ENCODE measurements at regions not wholly inside any gene's neighbourhood (a gene's known extent, or its start where the extent isn't known, plus 50 kb on each side); places are given as distances from the start of the nearest gene placed in this dataset.
"Not testable (repeated sequence)": the region's sequence is repeated elsewhere in the genome, so short reads cannot be mapped to it uniquely, and the experiment has no call there.

DNA sequence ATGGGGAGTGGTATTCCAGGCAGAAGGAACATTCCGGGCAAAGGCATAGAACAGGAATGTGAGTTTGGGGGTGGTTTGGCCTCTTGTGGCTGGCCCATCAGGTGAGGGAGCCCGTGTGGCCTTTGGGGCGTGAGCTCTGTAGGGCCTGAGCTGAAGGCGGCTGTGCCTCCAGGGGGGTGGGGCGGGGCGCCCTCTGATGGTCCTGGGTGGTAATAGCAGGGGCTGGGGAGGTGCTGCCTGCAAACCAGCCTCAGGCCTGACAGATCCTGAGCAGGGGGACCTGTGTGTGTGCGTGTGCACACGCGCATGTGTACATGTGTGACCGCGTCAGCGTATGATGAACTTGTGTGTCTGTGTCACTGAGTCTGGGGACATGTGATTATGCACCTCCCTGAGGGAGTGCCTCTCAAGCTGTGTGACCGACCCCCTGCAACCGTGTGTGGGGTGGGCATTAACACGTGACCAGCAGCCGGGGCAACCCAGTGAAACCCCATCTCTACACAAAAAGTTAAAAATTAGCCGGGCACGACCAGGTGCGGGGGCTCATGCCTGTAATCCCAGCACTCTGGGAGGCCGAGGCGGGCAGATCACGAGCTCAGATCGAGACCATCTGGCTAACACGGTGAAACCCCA, 177.1 kb downstream of the TBC1D2B start:
- not testable (repeated sequence) for H3K9me3 ChIP-seq
- 80% methylated on average over 12 of the region's 24 CpGs for WGBS

DNA sequence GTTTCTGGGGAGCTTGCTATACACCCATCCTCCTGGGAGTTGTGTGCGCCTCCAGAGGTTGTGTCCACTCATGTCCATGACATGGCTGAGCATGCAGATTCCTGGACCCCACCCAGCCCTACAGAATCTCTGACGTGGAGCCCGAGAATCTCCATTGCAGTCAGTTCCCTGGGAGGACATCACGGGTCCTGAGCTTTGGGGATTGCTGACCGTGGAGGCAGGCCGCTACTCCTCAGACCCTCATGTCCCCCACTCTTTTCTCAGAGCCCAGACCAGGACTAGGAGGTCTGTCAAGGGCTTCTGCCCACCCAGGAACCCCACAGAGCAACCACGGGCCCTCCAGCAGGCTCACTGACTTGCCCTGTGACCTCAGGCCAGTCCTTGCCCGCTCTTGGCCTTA, 177.7 kb downstream of the TBC1D2B start:
- H3K4me1 ChIP-seq; H3K27ac ChIP-seq (replicated peaks in 1 of 4); intact Hi-C loops (cut with DNase I); DNase-seq (ENCODE audit: extremely low spot score); H3K36me3 ChIP-seq; H3K4me3 ChIP-seq; H3K27me3 ChIP-seq; H3K9me3 ChIP-seq: not testable (repeated sequence)
- 73% methylated on average over 2 of the region's 8 CpGs for WGBS

More for the DNA sequence above, 177.1 kb downstream of the TBC1D2B start:
- TF ChIP-seq, protein P1, sequence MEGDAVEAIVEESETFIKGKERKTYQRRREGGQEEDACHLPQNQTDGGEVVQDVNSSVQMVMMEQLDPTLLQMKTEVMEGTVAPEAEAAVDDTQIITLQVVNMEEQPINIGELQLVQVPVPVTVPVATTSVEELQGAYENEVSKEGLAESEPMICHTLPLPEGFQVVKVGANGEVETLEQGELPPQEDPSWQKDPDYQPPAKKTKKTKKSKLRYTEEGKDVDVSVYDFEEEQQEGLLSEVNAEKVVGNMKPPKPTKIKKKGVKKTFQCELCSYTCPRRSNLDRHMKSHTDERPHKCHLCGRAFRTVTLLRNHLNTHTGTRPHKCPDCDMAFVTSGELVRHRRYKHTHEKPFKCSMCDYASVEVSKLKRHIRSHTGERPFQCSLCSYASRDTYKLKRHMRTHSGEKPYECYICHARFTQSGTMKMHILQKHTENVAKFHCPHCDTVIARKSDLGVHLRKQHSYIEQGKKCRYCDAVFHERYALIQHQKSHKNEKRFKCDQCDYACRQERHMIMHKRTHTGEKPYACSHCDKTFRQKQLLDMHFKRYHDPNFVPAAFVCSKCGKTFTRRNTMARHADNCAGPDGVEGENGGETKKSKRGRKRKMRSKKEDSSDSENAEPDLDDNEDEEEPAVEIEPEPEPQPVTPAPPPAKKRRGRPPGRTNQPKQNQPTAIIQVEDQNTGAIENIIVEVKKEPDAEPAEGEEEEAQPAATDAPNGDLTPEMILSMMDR (IDR thresholded peaks at IDR 0.05), result peak in 1 of 3 experiments; percentile 46
- H3K4me1 ChIP-seq; H3K4me3 ChIP-seq; H3K27ac ChIP-seq (replicated peaks in 1 of 4); H3K36me3 ChIP-seq; intact Hi-C loops (cut with DNase I); H3K27me3 ChIP-seq; DNase-seq (ENCODE audit: extremely low spot score): not testable (repeated sequence)

DNA sequence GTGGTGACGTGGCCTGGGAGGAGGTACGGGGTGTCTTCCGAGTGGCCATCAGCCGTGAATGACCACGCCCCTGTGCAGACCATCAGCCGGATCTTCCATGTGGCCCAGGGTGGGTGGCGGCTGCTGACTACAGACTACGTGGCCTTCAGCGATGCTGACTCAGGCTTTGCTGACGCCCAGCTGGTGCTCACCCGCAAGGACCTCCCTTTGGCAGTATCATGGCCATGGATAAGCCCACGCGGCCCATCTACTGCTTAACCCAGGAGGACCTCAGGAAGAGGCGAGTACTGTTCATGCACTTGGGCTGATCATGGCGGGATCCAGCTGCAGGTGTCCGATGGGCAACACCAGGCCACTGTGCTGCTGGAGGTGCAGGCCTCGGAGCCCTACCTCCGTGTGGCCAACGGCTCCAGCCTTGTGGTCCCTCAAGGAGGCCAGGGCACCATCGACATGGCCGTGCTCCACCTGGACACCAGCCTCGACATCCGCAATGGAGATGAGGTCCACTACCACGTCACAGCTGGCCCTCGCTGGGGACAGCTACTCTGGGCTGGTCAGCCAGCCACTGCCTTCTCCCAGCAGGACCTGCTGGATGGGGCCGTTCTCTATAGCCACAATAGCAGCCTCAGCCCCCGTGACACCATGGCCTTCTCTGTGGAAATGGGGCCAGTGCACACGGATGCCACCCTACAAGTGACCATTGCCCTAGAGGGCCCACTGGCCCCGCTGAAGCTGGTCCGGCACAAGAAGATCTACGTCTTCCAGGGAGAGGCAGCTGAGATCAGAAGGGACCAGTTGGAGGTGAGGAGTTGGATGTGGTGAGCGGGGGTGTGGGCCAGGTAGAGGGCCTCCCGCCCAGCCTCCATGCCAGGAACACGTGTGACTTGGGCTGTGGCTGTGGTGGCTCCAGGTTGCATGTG, 178.4 kb downstream of the TBC1D2B start:
- no peak overlapping the region for H3K27ac ChIP-seq (replicated peaks in 1 of 4)
- peaks cover 0 to 6% (median 0%) of the 10 kb centered on the region in 4 donors for H3K27me3 ChIP-seq
- no peak for DNase-seq (ENCODE audit: extremely low spot score)
- intact Hi-C loops (cut with DNase I), result no loop called here
- H3K9me3 ChIP-seq, result no peaks in the 10 kb centered on the region
- TF ChIP-seq, protein P1 (IDR thresholded peaks at IDR 0.05), result no peak
- TF ChIP-seq POLR2AphosphoS5 (IDR thresholded peaks at IDR 0.05) (no peak), EP300 (IDR thresholded peaks at IDR 0.05) (no peak), POLR2A (IDR thresholded peaks at IDR 0.05; ENCODE audit: low read depth) (no peak)
- H3K4me1 ChIP-seq, result no peaks in the 10 kb centered on the region
- 82% methylated on average over 12 of the region's 34 CpGs for WGBS
- no peak overlapping the region for H3K4me3 ChIP-seq
- no peaks in the 10 kb centered on the region for H3K36me3 ChIP-seq

DNA sequence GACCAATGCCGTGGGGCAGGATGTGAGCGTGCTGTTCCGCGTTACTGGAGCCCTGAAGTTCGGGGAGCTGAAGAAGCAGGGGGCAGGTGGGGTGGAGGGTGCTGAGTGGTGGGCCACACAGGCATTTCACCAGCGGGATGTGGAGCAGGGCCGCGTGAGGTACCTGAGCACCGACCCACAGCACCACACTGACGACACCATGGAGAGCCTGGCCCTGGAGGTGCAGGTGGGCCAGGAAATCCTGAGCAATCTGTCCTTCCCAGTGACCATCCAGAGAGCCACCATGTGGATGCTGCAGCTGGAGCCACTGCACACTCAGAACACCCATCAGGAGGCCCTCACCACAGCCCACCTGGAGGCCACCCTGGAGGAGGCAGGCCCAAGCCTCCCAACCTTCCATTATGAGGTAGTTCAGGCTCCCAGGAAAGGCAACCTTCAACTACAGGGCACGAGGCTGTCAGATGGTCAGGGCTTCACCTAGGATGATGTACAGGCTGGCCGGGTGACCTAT, 179.6 kb downstream of the TBC1D2B start:
- Histone ChIP-seq H3K9me3 (no peaks in the 10 kb centered on the region), H3K4me1 (no peaks in the 10 kb centered on the region), H3K27me3 (peaks cover 0 to 6% (median 0%) of the 10 kb centered on the region in 4 donors), H3K27ac (replicated peaks in 1 of 4) (no peak overlapping the region), H3K36me3 (no peaks in the 10 kb centered on the region), H3K4me3 (no peak overlapping the region)
- 98% methylated on average over 6 of the region's 12 CpGs for WGBS
- intact Hi-C loops (cut with DNase I), result no loop called here
- DNase-seq (ENCODE audit: extremely low spot score), result no peak
- TF ChIP-seq POLR2AphosphoS5 (IDR thresholded peaks at IDR 0.05) (no peak), EP300 (IDR thresholded peaks at IDR 0.05) (no peak), POLR2A (IDR thresholded peaks at IDR 0.05; ENCODE audit: low read depth) (no peak)
- TF ChIP-seq, protein P1 (IDR thresholded peaks at IDR 0.05), result no peak

DNA sequence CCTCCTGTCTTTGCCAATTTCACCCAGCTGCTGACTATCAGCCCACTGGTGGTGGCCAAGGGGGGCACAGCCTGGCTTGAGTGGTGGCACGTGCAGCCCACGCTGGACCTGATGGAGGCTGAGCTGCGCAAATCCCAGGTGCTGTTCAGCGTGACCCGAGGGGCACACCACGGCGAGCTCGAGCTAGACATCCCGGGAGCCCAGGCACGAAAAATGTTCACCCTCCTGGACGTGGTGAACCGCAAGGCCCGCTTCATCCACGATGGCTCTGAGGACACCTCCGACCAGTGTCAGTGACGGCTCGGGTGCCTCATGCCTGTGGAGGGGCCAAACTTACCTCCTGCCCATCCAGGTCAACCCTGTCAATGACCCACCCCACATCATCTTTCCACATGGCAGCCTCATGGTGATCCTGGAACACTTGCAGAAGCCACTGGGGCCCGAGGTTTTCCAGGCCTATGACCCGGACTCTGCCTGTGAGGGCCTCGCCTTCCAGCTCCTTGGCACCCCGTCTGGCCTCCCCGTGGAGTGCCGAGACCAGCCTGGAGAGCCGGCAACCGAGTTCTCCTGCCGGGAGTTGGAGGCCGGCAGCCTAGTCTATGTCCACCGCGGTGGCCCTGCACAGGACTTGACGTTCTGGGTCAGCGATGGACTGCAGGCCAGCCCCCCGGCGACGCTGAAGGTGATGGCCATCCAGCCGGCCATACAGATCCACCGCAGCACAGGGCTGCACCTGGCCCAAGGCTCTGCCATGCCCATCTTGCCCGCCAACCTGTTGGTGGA, 180.2 kb downstream of the TBC1D2B start:
- intact Hi-C loops (cut with DNase I); H3K9me3 ChIP-seq; DNase-seq (ENCODE audit: extremely low spot score); H3K4me3 ChIP-seq; H3K27ac ChIP-seq (replicated peaks in 1 of 4); H3K36me3 ChIP-seq; H3K4me1 ChIP-seq; H3K27me3 ChIP-seq: not testable (repeated sequence)
- 96% methylated on average over 14 of the region's 37 CpGs for WGBS

DNA sequence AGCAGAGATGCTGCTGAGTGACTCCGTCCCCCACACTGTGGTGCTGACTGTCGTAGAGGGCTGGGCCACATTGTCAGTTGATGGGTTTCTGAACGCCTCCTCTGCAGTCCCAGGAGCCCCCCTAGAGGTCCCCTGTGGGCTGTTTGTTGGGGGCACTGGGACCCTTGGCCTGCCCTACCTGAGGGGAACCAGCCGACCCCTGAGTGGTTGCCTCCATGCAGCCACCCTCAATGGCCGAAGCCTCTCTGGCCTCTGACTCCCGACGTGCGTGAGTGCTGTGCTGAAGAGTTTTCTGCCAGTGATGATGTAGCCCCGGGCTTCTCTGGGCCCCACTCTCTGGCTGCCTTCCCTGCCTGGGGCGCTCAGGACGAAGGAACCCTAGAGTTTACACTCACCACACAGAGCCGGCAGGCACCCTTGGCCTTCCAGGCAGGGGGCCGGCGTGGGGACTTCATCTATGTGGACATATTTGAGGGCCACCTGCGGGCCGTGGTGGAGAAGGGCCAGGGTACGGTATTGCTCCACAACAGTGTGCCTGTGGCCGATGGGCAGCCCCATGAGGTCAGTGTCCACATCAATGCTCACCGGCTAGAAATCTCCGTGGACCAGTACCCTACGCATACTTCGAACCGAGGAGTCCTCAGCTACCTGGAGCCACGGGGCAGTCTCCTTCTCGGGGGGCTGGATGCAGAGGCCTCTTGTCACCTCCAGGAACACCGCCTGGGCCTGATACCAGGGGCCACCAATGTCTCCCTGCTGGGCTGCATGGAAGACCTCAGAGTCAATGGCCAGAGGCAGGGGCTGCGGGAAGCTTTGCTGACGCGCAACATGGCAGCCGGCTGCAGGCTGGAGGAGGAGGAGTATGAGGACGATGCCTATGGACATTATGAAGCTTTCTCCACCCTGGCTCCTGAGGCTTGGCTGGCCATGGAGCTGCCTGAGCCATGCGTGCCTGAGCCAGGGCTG, 181.1 kb downstream of the TBC1D2B start:
- H3K36me3 ChIP-seq; DNase-seq (ENCODE audit: extremely low spot score); H3K9me3 ChIP-seq; intact Hi-C loops (cut with DNase I); H3K4me3 ChIP-seq; H3K4me1 ChIP-seq; H3K27me3 ChIP-seq; H3K27ac ChIP-seq (replicated peaks in 1 of 4): not testable (repeated sequence)
- WGBS, result 86% methylated on average over 11 of the region's 32 CpGs
